ENCODE measurements at regions not wholly inside any gene's neighbourhood (a gene's known extent, or its start where the extent isn't known, plus 50 kb on each side); places are given as distances from the start of the nearest gene placed in this dataset.

GRCh38 chr15:36256404-36256807, 323.0 kb upstream of the CDIN1 start:
- TF ChIP-seq ZFP36 (IDR thresholded peaks at IDR 0.05; ENCODE audit: borderline replicate concordance, partially characterized antibody) = no peak
- no peak for TF ChIP-seq CTCF (IDR thresholded peaks at IDR 0.05)
- no peak for TF ChIP-seq USF2 (IDR thresholded peaks at IDR 0.05)
- TF ChIP-seq GATA3 (IDR thresholded peaks at IDR 0.05; ENCODE audit: borderline replicate concordance) = no peak
- no peak for TF ChIP-seq FOSB (CRISPR knock-in tag; IDR thresholded peaks at IDR 0.05)
- TF ChIP-seq MAFK (IDR thresholded peaks at IDR 0.05; ENCODE audit: partially characterized antibody) = peak; percentile 43
- TF ChIP-seq ESRRA (IDR thresholded peaks at IDR 0.05; ENCODE audit: borderline replicate concordance, low read length) = no peak
- no peak for TF ChIP-seq ZC3H11A (IDR thresholded peaks at IDR 0.05)
- no peak for TF ChIP-seq POLR2A (IDR thresholded peaks at IDR 0.05; ENCODE audit: low read length)
- TF ChIP-seq RFX5 (IDR thresholded peaks at IDR 0.05) = no peak
- no peak for TF ChIP-seq RCOR1 (IDR thresholded peaks at IDR 0.05; ENCODE audit: low read depth, low read length)
- TF ChIP-seq EP300 (IDR thresholded peaks at IDR 0.05) = no peak
- no peak for TF ChIP-seq MAX (IDR thresholded peaks at IDR 0.05)
